Gastroesophageal sphincter (tissue), 3 donors: ENCODE measurements at regions not wholly inside any gene's neighbourhood (a gene's known extent, or its start where the extent isn't known, plus 50 kb on each side); places are given as distances from the start of the nearest gene placed in this dataset.

Source experiments
- CTCF ChIP-seq, 4 experiments: fragments of 200-600 bp in 2 of 4; fragments of 450-650 bp in 2 of 4; sonication (generic) in 1 of 4; IDR thresholded peaks; one replicate each; pipeline ENCODE4 v1.5.1; 2017 to 2019; ENCODE audit warnings: antibody characterized with exemption in 4 of 4, mild to moderate bottlenecking in 2 of 4, moderate library complexity in 2 of 4
- POLR2A ChIP-seq, 2 donors: fragments of 450-650 bp; IDR thresholded peaks; one replicate each; pipeline ENCODE4 v1.6.1; 2017; ENCODE audit warnings: antibody characterized with exemption in 2 of 2, mild to moderate bottlenecking in 2 of 2, moderate library complexity in 1 of 2
- POLR2AphosphoS5 ChIP-seq: sonication (generic); formaldehyde crosslinking; IDR thresholded peaks from one replicate; pipeline ENCODE4 v1.6.1; 2017; ENCODE audit warnings: antibody characterized with exemption

DNA sequence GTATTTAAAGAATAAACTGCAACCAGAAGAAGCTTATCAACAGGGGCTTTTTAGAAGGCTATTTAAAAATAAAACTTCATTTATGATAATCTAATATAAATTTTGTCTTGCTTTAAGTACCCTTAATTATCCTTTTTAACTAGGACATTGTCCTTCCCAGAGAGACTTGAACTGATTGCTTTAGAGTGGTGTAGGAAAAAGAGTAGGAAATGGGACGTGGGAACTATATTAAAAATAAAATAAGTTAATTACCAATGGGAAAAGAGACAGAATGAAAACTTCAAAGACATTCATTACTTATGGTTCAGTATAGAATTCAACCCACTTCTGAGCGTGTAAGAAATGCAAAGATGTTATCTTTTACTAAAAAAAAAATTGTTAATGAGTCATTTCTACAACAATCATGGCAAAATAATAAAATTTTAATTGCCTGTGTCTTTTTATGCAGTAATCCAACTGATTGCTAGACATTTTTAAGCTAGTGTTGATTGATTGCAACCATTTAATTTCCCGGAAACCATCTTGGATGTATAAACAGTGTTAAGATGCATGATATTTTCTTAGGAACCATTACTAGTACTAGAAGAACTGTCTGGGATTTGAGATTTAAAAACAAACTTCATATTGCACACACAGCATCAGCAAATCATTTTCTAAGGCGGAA lies 298.8 kb upstream of the UMPS start:
- TF ChIP-seq POLR2A (IDR thresholded peaks at IDR 0.05) = no peak
- TF ChIP-seq CTCF (IDR thresholded peaks at IDR 0.05) = no peak
- no peak for TF ChIP-seq POLR2AphosphoS5
